K562 (cell line): ENCODE measurements at regions not wholly inside any gene's neighbourhood (a gene's known extent, or its start where the extent isn't known, plus 50 kb on each side); places are given as distances from the start of the nearest gene placed in this dataset.

ENCODE experiments used
- ATAC-seq: fragments of 200-7000 bp; cut with Tn5 transposase; 3 replicates; pipeline ENCODE4 v1.9.1; 2020; ENCODE audit warnings: moderate library complexity
- BruUV-seq: library from RNA; stranded (reverse); fragments of 400-500 nt; replicated peaks from 2 replicates; lab custom pipeline; 2021; lab: Mats Ljungman, UMichigan
- CTCF ChIA-PET: fragments of 300-600 bp; formaldehyde crosslinking; extraction: SDS; loops from one replicate; lab custom pipeline; 2021; ENCODE audit warnings: low intra/inter-chr PET ratio; lab: Yijun Ruan, JAX
- POLR2A ChIA-PET: fragments of 300-600, 350-650 bp; sonication (Branson Sonifier 250); formaldehyde crosslinking; extraction: SDS; loops from one replicate; lab custom pipeline; 2021; ENCODE audit warnings: antibody characterized with exemption, inconsistent platforms; lab: Yijun Ruan, JAX
- DNase-seq, 4 experiments: peaks; one replicate each; pipeline versions ENCODE4 v3.0.0 to v3.0.0-alpha.2; 2011 to 2018; ENCODE audit warnings: low spot score in 3 of 4, mixed read lengths in 3 of 4; ENCODE audit errors: extremely low read depth in 1 of 4
- FAIRE-seq: peaks from 2 replicates; lab custom pipeline; 2011; peaks lifted over from hg19 to GRCh38; lab: Jason Lieb, UNC
- H2AFZ ChIP-seq: 2 replicates; pipeline ENCODE4 v1.6.0; 2011; ENCODE audit warnings: low read depth, low read length, control low read depth, inconsistent platforms
- H3K27ac ChIP-seq: fragments of 200-600 bp; 3 replicates; pipeline ENCODE4 v1.8.0; 2011; ENCODE audit warnings: low read depth, mild to moderate bottlenecking, control low read depth, inconsistent platforms, low read length, moderate library complexity, mixed read lengths; ENCODE audit errors: extremely low read depth
- H3K27me3 ChIP-seq, 2 experiments: fragments of 300-600 bp in 1 of 2; 2 replicates in 1 of 2; 3 replicates in 1 of 2; pipeline versions ENCODE4 v1.6.0 to v1.8.0; 2011; ENCODE audit warnings: inconsistent platforms in 2 of 2, low read length in 2 of 2, mild to moderate bottlenecking in 1 of 2, mixed read lengths in 1 of 2, moderate library complexity in 1 of 2; ENCODE audit not compliant: control insufficient read depth in 2 of 2, insufficient read depth in 2 of 2
- H3K36me3 ChIP-seq: fragments of 300-600 bp; 3 replicates; pipeline ENCODE4 v1.8.0; 2011; ENCODE audit warnings: mild to moderate bottlenecking, low read length, inconsistent platforms; ENCODE audit not compliant: control insufficient read depth, insufficient read depth
- H3K4me1 ChIP-seq, 2 experiments: fragments of 200-600 bp in 1 of 2; replicated peaks in 1 of 2; 2 replicates in 1 of 2; 3 replicates in 1 of 2; pipeline versions ENCODE4 v1.5.1 to v1.8.0; 2011; ENCODE audit warnings: inconsistent platforms in 2 of 2, low read length in 2 of 2, mild to moderate bottlenecking in 1 of 2, mixed read lengths in 1 of 2, moderate library complexity in 1 of 2; ENCODE audit not compliant: control insufficient read depth in 2 of 2, insufficient read depth in 2 of 2
- H3K4me2 ChIP-seq: 2 replicates; pipeline ENCODE4 v1.6.1; 2011; ENCODE audit warnings: low read length, control low read depth, inconsistent platforms, mixed read lengths; ENCODE audit not compliant: insufficient read depth
- H3K4me3 ChIP-seq: fragments of 200-600 bp; sonication (generic), shearing (Covaris generic); 2 replicates; pipeline ENCODE4 v1.5.1; 2016; ENCODE audit warnings: control low read depth, inconsistent platforms
- H3K79me2 ChIP-seq: fragments of 200-600 bp; 3 replicates; pipeline ENCODE4 v1.8.0; 2011; ENCODE audit warnings: low read length, inconsistent platforms; ENCODE audit not compliant: control insufficient read depth, insufficient read depth
- H3K9ac ChIP-seq, 2 experiments: 2 replicates each; pipeline versions ENCODE4 v1.6.0 to v1.6.1; 2011; ENCODE audit warnings: low read depth in 2 of 2, low read length in 2 of 2, control low read depth in 1 of 2, inconsistent platforms in 1 of 2, mild to moderate bottlenecking in 1 of 2, mixed read lengths in 1 of 2; ENCODE audit not compliant: insufficient read depth in 1 of 2
- H3K9me1 ChIP-seq: one replicate; pipeline ENCODE4 v1.6.0; 2011; ENCODE audit warnings: inconsistent platforms, mild to moderate bottlenecking, low read length, moderate library complexity; ENCODE audit not compliant: control insufficient read depth, insufficient read depth
- H3K9me3 ChIP-seq: replicated peaks from 2 replicates; pipeline ENCODE4 v1.5.1; 2011; ENCODE audit warnings: low read depth, low read length, inconsistent platforms; ENCODE audit not compliant: control insufficient read depth, insufficient read depth
- H4K20me1 ChIP-seq: replicated peaks from 2 replicates; pipeline ENCODE4 v1.6.1; 2011; ENCODE audit warnings: low read length, inconsistent platforms, mixed read lengths; ENCODE audit not compliant: control insufficient read depth, insufficient read depth
- COPS2 ChIP-seq: fragments of 450-650 bp; conservative IDR thresholded peaks from 2 replicates; pipeline ENCODE4 v1.6.1; 2016; ENCODE audit warnings: mild to moderate bottlenecking, moderate library complexity
- E4F1 ChIP-seq: fragments of 250-450 bp; sonication (Bioruptor Pico); IDR thresholded peaks from 2 replicates; pipeline ENCODE4 v1.5.0; 2021; ENCODE audit warnings: mild to moderate bottlenecking, borderline replicate concordance
- PHTF2 ChIP-seq: fragments of 250-450 bp; sonication (Bioruptor Pico); IDR thresholded peaks from 2 replicates; pipeline ENCODE4 v1.5.0; 2021; ENCODE audit warnings: mild to moderate bottlenecking
- PREB ChIP-seq: sonication (generic); formaldehyde crosslinking; IDR thresholded peaks from 2 replicates; pipeline ENCODE4 v1.8.1; 2023; ENCODE audit warnings: mild to moderate bottlenecking, missing genetic modification reagents
- SNAPC5 ChIP-seq: fragments of 250-450 bp; sonication (Bioruptor Pico); IDR thresholded peaks from 2 replicates; pipeline ENCODE4 v1.8.0; 2021; ENCODE audit warnings: moderate library complexity, mild to moderate bottlenecking, inconsistent platforms
- VEZF1 ChIP-seq: fragments of 200-800 bp; sonication (Bioruptor generic); IDR thresholded peaks from 2 replicates; pipeline ENCODE4 v1.6.1; 2017; ENCODE audit warnings: missing genetic modification characterization, missing compliant biosample characterization
- ZC3H4 ChIP-seq: sonication (generic); formaldehyde crosslinking; IDR thresholded peaks from 2 replicates; pipeline ENCODE4 v1.9.0; 2021; ENCODE audit warnings: missing genetic modification reagents, borderline replicate concordance
- ZNF764 ChIP-seq: fragments of 250-450 bp; sonication (Bioruptor Pico); IDR thresholded peaks from 2 replicates; pipeline ENCODE4 v1.4.0; 2020; ENCODE audit warnings: low read depth, mild to moderate bottlenecking, moderate library complexity
- WGBS: fragments of 100-300 bp; shearing (Covaris generic); methylation state at CpG from one replicate; pipeline ENCODE4 v1.1.6; 2016; ENCODE audit warnings: low coverage, mixed read lengths; ENCODE audit not compliant: insufficient coverage; ENCODE audit errors: missing lambda C conversion rate; 5-methylcytosine and 5-hydroxymethylcytosine counted together
- in situ Hi-C: fragments of 300-500 bp; cut with MboI; formaldehyde crosslinking; loops from 4 replicates; pipeline ENCODE4 v1.15.0; 2018; ENCODE audit warnings: inconsistent platforms, mixed read lengths
- intact Hi-C: fragments of 100-400 bp; cut with micrococcal nuclease; formaldehyde crosslinking; loops from 2 replicates; pipeline ENCODE4 v1.14.2; 2022
- TF ChIP-seq, protein P1 (sequence below): fragments of 450-650 bp; IDR thresholded peaks from 2 replicates; pipeline ENCODE4 v1.6.1; 2017; ENCODE audit warnings: antibody characterized with exemption
- TF ChIP-seq, protein P2 (sequence below), 2 experiments: fragments of 450-650 bp; IDR thresholded peaks; 2 replicates each; pipeline ENCODE4 v1.6.1; 2018; ENCODE audit warnings: mild to moderate bottlenecking in 2 of 2, low read depth in 1 of 2; ENCODE audit not compliant: partially characterized antibody in 2 of 2

GRCh38 chr13:78306519-78307206 is 296.7 kb downstream of the POU4F1 start:
- H3K36me3 ChIP-seq = no peaks in the 10 kb centered on the region
- H3K4me2 ChIP-seq = no peak overlapping the region
- no peak overlapping the region for H3K9ac ChIP-seq
- ATAC-seq = no peak
- no peak overlapping the region for H2AFZ ChIP-seq
- no peaks in the 10 kb centered on the region for H3K9me3 ChIP-seq
- no peak for DNase-seq
- H4K20me1 ChIP-seq = no peaks in the 10 kb centered on the region
- intact Hi-C loops = no loop called here
- TF ChIP-seq VEZF1 (no peak), E4F1 (no peak), ZNF764 (CRISPR knock-in tag) (no peak), SNAPC5 (CRISPR knock-in tag) (no peak), PREB (CRISPR knock-in tag) (no peak), COPS2 (no peak), ZC3H4 (CRISPR knock-in tag) (no peak), PHTF2 (no peak)
- TF ChIP-seq, protein P1, sequence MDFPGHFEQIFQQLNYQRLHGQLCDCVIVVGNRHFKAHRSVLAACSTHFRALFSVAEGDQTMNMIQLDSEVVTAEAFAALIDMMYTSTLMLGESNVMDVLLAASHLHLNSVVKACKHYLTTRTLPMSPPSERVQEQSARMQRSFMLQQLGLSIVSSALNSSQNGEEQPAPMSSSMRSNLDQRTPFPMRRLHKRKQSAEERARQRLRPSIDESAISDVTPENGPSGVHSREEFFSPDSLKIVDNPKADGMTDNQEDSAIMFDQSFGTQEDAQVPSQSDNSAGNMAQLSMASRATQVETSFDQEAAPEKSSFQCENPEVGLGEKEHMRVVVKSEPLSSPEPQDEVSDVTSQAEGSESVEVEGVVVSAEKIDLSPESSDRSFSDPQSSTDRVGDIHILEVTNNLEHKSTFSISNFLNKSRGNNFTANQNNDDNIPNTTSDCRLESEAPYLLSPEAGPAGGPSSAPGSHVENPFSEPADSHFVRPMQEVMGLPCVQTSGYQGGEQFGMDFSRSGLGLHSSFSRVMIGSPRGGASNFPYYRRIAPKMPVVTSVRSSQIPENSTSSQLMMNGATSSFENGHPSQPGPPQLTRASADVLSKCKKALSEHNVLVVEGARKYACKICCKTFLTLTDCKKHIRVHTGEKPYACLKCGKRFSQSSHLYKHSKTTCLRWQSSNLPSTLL = no peak
- TF ChIP-seq, protein P2, sequence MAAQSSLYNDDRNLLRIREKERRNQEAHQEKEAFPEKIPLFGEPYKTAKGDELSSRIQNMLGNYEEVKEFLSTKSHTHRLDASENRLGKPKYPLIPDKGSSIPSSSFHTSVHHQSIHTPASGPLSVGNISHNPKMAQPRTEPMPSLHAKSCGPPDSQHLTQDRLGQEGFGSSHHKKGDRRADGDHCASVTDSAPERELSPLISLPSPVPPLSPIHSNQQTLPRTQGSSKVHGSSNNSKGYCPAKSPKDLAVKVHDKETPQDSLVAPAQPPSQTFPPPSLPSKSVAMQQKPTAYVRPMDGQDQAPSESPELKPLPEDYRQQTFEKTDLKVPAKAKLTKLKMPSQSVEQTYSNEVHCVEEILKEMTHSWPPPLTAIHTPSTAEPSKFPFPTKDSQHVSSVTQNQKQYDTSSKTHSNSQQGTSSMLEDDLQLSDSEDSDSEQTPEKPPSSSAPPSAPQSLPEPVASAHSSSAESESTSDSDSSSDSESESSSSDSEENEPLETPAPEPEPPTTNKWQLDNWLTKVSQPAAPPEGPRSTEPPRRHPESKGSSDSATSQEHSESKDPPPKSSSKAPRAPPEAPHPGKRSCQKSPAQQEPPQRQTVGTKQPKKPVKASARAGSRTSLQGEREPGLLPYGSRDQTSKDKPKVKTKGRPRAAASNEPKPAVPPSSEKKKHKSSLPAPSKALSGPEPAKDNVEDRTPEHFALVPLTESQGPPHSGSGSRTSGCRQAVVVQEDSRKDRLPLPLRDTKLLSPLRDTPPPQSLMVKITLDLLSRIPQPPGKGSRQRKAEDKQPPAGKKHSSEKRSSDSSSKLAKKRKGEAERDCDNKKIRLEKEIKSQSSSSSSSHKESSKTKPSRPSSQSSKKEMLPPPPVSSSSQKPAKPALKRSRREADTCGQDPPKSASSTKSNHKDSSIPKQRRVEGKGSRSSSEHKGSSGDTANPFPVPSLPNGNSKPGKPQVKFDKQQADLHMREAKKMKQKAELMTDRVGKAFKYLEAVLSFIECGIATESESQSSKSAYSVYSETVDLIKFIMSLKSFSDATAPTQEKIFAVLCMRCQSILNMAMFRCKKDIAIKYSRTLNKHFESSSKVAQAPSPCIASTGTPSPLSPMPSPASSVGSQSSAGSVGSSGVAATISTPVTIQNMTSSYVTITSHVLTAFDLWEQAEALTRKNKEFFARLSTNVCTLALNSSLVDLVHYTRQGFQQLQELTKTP (IDR thresholded peaks at IDR 0.05; ENCODE audit: low read depth in 1 of 2, partially characterized antibody in 2 of 2) = no peak
- TF ChIP-seq, all 486 proteins: peak for 0
- H3K27ac ChIP-seq = no peak overlapping the region
- POLR2A ChIA-PET = no interaction called here
- no peaks in the 10 kb centered on the region for H3K27me3 ChIP-seq
- no peaks in the 10 kb centered on the region for H3K9me1 ChIP-seq
- 0% methylated on average over 3 of the region's 3 CpGs for WGBS
- H3K4me1 ChIP-seq = no peaks in the 10 kb centered on the region
- no peak overlapping the region for H3K4me3 ChIP-seq
- CTCF ChIA-PET = no interaction called here
- no TSS peak for BruUV-seq
- no peak for FAIRE-seq
- no peaks in the 10 kb centered on the region for H3K79me2 ChIP-seq
- in situ Hi-C loops = no loop called here
